Endothelial cell of umbilical vein (primary cell): ENCODE measurements at regions not wholly inside any gene's neighbourhood (a gene's known extent, or its start where the extent isn't known, plus 50 kb on each side); places are given as distances from the start of the nearest gene placed in this dataset.

Source experiments
- BruUV-seq: library from RNA; stranded (reverse); fragments of 400-500 nt; replicated peaks from 2 replicates; lab custom pipeline; 2021; lab: Mats Ljungman, UMichigan
- CTCF ChIA-PET: fragments of 300-600, 350-600 bp; sonication (Branson Sonifier 250); formaldehyde crosslinking; loops from one replicate; lab custom pipeline; 2021; ENCODE audit warnings: antibody characterized with exemption, inconsistent platforms; lab: Charles Lee
- POLR2A ChIA-PET: fragments of 300-600, 350-600 bp; sonication (Branson Sonifier 250); formaldehyde crosslinking; loops from one replicate; lab custom pipeline; 2021; ENCODE audit warnings: antibody characterized with exemption, inconsistent platforms; lab: Charles Lee
- DNase-seq: peaks from one replicate; pipeline ENCODE4 v3.0.0-alpha.2; 2011; ENCODE audit warnings: low read depth, low spot score
- FAIRE-seq: peaks from 2 replicates; lab custom pipeline; 2011; peaks lifted over from hg19 to GRCh38; lab: Jason Lieb, UNC
- H2AFZ ChIP-seq: 2 replicates; pipeline ENCODE4 v1.6.0; 2012; ENCODE audit warnings: low read depth, low read length, control low read depth, inconsistent platforms
- H3K27ac ChIP-seq: 2 replicates; pipeline ENCODE4 v1.5.1; 2011; ENCODE audit warnings: low read depth, mild to moderate bottlenecking, control low read depth, low read length, moderate library complexity; ENCODE audit not compliant: insufficient read depth
- H3K27me3 ChIP-seq, 2 experiments: 2 replicates each; pipeline versions ENCODE4 v1.6.0 to v1.6.1; 2011; ENCODE audit warnings: low read length in 2 of 2, mixed read lengths in 1 of 2; ENCODE audit not compliant: control insufficient read depth in 2 of 2, insufficient read depth in 2 of 2
- H3K36me3 ChIP-seq, 2 experiments: 2 replicates in 1 of 2; 3 replicates in 1 of 2; pipeline ENCODE4 v1.5.1; 2011; ENCODE audit warnings: low read length in 2 of 2, mild to moderate bottlenecking in 1 of 2, moderate library complexity in 1 of 2; ENCODE audit not compliant: control insufficient read depth in 2 of 2, insufficient read depth in 2 of 2; ENCODE audit errors: extremely low read depth in 1 of 2
- H3K4me1 ChIP-seq: 3 replicates; pipeline ENCODE4 v1.5.1; 2011; ENCODE audit warnings: mild to moderate bottlenecking, low read length; ENCODE audit not compliant: control insufficient read depth, insufficient read depth; ENCODE audit errors: extremely low read depth
- H3K4me2 ChIP-seq: 2 replicates; pipeline ENCODE4 v1.6.1; 2011; ENCODE audit warnings: low read length, control low read depth, mixed read lengths; ENCODE audit not compliant: insufficient read depth
- H3K4me3 ChIP-seq, 3 experiments: fragments of 200-600 bp in 1 of 3; sonication (generic), shearing (Covaris generic) in 1 of 3; replicated peaks in 1 of 3; 2 replicates each; pipeline ENCODE4 v1.5.1; 2011 to 2016; ENCODE audit warnings: control low read depth in 3 of 3, low read length in 3 of 3, mild to moderate bottlenecking in 2 of 3, inconsistent platforms in 1 of 3, low read depth in 1 of 3, moderate library complexity in 1 of 3; ENCODE audit not compliant: insufficient read depth in 1 of 3
- H3K79me2 ChIP-seq: 2 replicates; pipeline ENCODE4 v1.6.0; 2012; ENCODE audit warnings: low read length, inconsistent platforms; ENCODE audit not compliant: control insufficient read depth, insufficient read depth
- H3K9ac ChIP-seq: replicated peaks from 2 replicates; pipeline ENCODE3; 2011; ENCODE audit warnings: low read length, control low read depth; ENCODE audit not compliant: insufficient read depth; ENCODE audit errors: extremely low read depth
- H3K9me1 ChIP-seq: replicated peaks from 3 replicates; pipeline ENCODE4 v1.6.0; 2011; ENCODE audit warnings: mild to moderate bottlenecking, low read length; ENCODE audit not compliant: control insufficient read depth, insufficient read depth; ENCODE audit errors: extremely low read depth
- H3K9me3 ChIP-seq: replicated peaks from 2 replicates; pipeline ENCODE4 v1.5.1; 2012; ENCODE audit warnings: low read length, inconsistent platforms; ENCODE audit not compliant: control insufficient read depth, insufficient read depth
- H4K20me1 ChIP-seq: replicated peaks from 2 replicates; pipeline ENCODE3; 2011; ENCODE audit warnings: mild to moderate bottlenecking, low read length; ENCODE audit not compliant: control insufficient read depth, insufficient read depth; ENCODE audit errors: extremely low read depth
- CTCF ChIP-seq, 2 donors: IDR thresholded peaks; 1 replicate in 1 of 2; 2 replicates in 1 of 2; pipeline ENCODE4 v1.5.1; 2011; ENCODE audit warnings: low read length in 2 of 2, mild to moderate bottlenecking in 2 of 2, moderate library complexity in 2 of 2, control low read depth in 1 of 2, inconsistent platforms in 1 of 2, low read depth in 1 of 2; ENCODE audit not compliant: insufficient read depth in 1 of 2; ENCODE audit errors: extremely low read depth in 1 of 2
- EZH2 ChIP-seq: IDR thresholded peaks from 2 replicates; pipeline ENCODE4 v1.6.1; 2012; ENCODE audit warnings: borderline replicate concordance, low read depth, mild to moderate bottlenecking, moderate library complexity, low read length, inconsistent platforms; ENCODE audit not compliant: severe bottlenecking
- FOS ChIP-seq: IDR thresholded peaks from 2 replicates; pipeline ENCODE4 v1.6.1; 2011; ENCODE audit warnings: mild to moderate bottlenecking, low read length, moderate library complexity, borderline replicate concordance; ENCODE audit not compliant: insufficient read depth
- GATA2 ChIP-seq: IDR thresholded peaks from 2 replicates; pipeline ENCODE4 v1.7.0; 2011; ENCODE audit warnings: low read depth, mild to moderate bottlenecking, moderate library complexity, mixed read lengths, low read length; ENCODE audit not compliant: insufficient read length, insufficient read depth
- JUN ChIP-seq: IDR thresholded peaks from 2 replicates; pipeline ENCODE4 v1.6.1; 2011; ENCODE audit warnings: borderline replicate concordance, low read depth; ENCODE audit not compliant: insufficient read length, insufficient read depth
- MAX ChIP-seq: IDR thresholded peaks from 2 replicates; pipeline ENCODE4 v1.6.1; 2011; ENCODE audit not compliant: insufficient read depth, insufficient read length
- MYC ChIP-seq: IDR thresholded peaks from one replicate; pipeline ENCODE4 v1.6.1; 2011; ENCODE audit warnings: mild to moderate bottlenecking, low read depth, low read length
- POLR2A ChIP-seq: IDR thresholded peaks from 2 replicates; pipeline ENCODE4 v1.6.1; 2012; ENCODE audit warnings: low read depth, mild to moderate bottlenecking, control low read depth, low read length
- POLR2AphosphoS5 ChIP-seq: IDR thresholded peaks from 2 replicates; pipeline ENCODE4 v1.6.1; 2012; ENCODE audit warnings: low read depth, mild to moderate bottlenecking, control low read depth, low read length, moderate library complexity; ENCODE audit not compliant: insufficient read depth
- dilution Hi-C: fragments of 300-500 bp; cut with MboI; formaldehyde crosslinking; loops from one replicate; pipeline ENCODE4 v1.15.0; 2019; ENCODE audit warnings: low sequenced_read_pairs; ENCODE audit not compliant: extremely low pct_ligation_motif_present
- intact Hi-C: fragments of 100-400 bp; cut with micrococcal nuclease; formaldehyde crosslinking; loops from one replicate; pipeline ENCODE4 v1.10.0; 2022

GRCh38 chr12:93272997-93273396 lies 104.7 kb upstream of the NUDT4 start:
- no peak overlapping the region for H2AFZ ChIP-seq
- no peak overlapping the region for H3K4me2 ChIP-seq
- H3K9me3 ChIP-seq = no peaks in the 10 kb centered on the region
- POLR2A ChIA-PET = interaction anchor here (0.7 kb wide), 1 partner anchor 444 kb away, joined by 4 read pairs; no protein-coding TSS in a partner anchor
- H3K4me3 ChIP-seq = no peak overlapping the region
- BruUV-seq = no TSS peak
- intact Hi-C loops (no loop called here), dilution Hi-C loops (no loop called here)
- H4K20me1 ChIP-seq = no peaks in the 10 kb centered on the region
- H3K9me1 ChIP-seq = no peaks in the 10 kb centered on the region
- CTCF ChIA-PET = interaction anchor here (0.7 kb wide), 1 partner anchor 28 kb away, joined by 3 read pairs; no protein-coding TSS in a partner anchor
- no peaks in the 10 kb centered on the region for H3K36me3 ChIP-seq
- H3K27ac ChIP-seq = no peak overlapping the region
- FAIRE-seq (no peak), DNase-seq (no peak)
- TF ChIP-seq CTCF (IDR thresholded peaks at IDR 0.05; ENCODE audit: extremely low read depth in 1 of 2, insufficient read depth in 1 of 2, low read depth in 1 of 2, low read length in 2 of 2) (no peak), MAX (no peak), POLR2A (no peak), GATA2 (no peak), EZH2 (no peak), POLR2AphosphoS5 (no peak), FOS (no peak), JUN (no peak), MYC (no peak)
- H3K79me2 ChIP-seq = no peaks in the 10 kb centered on the region
- no peaks in the 10 kb centered on the region for H3K4me1 ChIP-seq
- H3K27me3 ChIP-seq = no peaks in the 10 kb centered on the region
- H3K9ac ChIP-seq = no peak overlapping the region
